SH-SY5Y (cell line): ENCODE measurements at regions not wholly inside any gene's neighbourhood (a gene's known extent, or its start where the extent isn't known, plus 50 kb on each side); places are given as distances from the start of the nearest gene placed in this dataset.
A peak's percentile ranks its signal among the peaks of the same experiment; 100 is the strongest.

ENCODE experiments used
- GATA2 ChIP-seq: IDR thresholded peaks from 2 replicates; pipeline ENCODE4 v1.6.1; 2011; ENCODE audit warnings: mild to moderate bottlenecking, low read depth, low read length
- GATA3 ChIP-seq: IDR thresholded peaks from 2 replicates; pipeline ENCODE4 v1.6.1; 2011; ENCODE audit warnings: low read depth, mild to moderate bottlenecking, low read length, moderate library complexity

GRCh38 chr11:131038597-131038996, 122.3 kb upstream of the SNX19 start:
- no peak for TF ChIP-seq GATA2
- no peak for TF ChIP-seq GATA3

DNA sequence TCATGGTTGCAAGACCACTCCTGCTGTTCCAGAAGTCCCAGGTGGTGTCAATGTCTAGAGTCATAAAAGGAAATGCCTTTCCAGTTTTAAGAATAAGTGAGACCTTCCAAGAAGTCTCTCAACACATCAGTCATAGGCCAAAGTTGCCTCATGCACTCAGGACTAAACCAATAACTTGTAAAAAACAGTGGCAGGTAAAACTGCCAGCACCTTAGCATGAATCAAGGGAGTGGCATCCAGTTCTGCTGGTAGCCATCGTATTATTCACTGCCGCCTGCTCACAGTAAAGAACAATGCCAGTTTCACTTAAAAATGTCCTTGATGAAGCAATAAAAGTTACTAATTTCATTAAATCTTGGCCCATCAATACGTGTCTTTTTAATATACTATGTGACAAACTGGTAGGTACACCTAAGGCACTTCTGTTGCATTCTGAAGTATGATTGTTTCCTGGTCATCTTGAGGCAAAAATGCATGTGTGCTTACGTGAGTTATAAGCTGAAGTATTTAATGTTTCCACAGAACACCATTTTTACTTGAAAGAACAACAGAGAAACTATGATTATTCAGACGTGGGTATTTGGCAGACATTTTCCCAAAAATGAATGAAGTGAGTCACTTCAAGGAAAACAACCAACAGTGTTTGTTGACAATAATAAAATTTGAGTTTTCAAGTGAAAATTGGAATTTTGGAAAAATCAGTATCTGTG, 125.2 kb upstream of the SNX19 start:
- TF ChIP-seq GATA2 (no peak), GATA3 (no peak)

DNA sequence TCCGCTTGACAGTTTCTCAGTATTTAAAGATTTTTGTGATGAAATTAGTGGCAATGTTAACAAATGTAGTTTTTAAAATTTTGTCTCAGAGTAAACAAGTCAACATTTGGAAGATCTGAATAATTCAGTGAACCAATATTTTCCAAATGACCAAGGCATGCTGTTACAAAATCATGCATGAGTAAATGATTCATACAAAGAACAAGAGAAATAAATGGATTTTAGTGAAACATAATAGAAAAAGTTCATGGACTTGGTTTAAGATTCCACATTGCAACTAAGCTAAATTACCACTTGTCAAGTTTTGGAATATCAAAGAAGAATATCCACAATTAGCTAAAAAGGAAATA, 125.7 kb upstream of the SNX19 start:
- TF ChIP-seq GATA2 (no peak), GATA3 (no peak)

GRCh38 chr11:131043251-131043650, 127.0 kb upstream of the SNX19 start:
- TF ChIP-seq GATA2 (no peak), GATA3 (no peak)

- no peak for TF ChIP-seq GATA3
- no peak for TF ChIP-seq GATA2
Measured at GRCh38 chr11:131044851-131045250, 128.6 kb upstream of the SNX19 start.

GRCh38 chr11:131052367-131052766, 136.1 kb upstream of the SNX19 start:
- TF ChIP-seq GATA3: no peak
- peak; percentile 14; the same call in 1 of the 2 replicates for TF ChIP-seq GATA2

GRCh38 chr11:131056036-131056435, 139.8 kb upstream of the SNX19 start:
- TF ChIP-seq GATA2 (no peak), GATA3 (no peak)

GRCh38 chr11:131063638-131064037, 147.4 kb upstream of the SNX19 start:
- TF ChIP-seq GATA2 (no peak), GATA3 (no peak)

GRCh38 chr11:131064373-131064991, 148.2 kb upstream of the SNX19 start:
- TF ChIP-seq GATA2 (no peak), GATA3 (no peak)

DNA sequence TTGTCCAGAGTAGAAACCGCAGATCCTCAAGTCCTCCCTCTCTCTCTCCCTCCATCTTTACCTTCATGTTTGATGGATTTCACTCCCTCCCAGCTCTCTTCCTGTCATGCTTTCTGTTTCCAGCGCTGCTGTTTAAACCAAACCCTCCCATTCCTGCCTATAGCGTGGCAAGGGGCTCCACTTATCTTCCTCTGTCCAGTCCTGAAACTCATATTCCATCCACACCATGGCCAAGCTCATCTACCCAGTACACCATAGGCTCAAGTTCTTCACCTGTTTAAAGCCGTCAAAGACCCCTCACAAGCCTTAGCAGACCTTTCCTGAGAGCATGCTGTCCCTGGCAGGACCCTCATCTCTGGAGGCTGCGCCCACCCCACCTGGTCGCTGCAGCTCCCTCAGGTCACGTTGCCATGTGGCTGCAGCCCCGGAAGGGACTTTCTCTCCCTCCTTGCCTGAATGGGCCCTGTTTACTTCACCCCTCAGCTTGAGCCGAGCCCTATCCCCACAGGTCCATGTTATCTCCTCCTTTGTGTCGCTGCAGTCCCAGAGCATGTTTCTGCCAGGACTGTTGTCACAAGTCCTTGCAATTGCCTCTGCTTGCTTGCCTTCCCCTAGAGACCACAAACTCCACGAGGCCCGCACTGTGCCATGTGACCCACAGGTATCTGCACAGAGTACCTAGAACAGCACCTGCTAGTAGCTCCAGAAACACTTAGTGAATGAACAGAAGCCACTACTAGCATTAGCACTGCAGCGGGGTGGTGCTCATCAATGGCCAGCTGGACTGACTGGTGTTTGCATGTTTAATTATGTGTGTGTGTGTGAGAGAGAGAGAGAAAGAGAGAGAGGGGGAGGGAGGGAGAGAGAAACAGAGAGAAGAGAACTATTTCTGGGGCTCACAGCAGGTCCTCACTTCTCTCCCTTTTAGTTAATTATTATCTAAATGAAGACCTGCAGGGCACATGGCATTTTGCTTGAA, 149.4 kb upstream of the SNX19 start:
- TF ChIP-seq GATA2 (no peak), GATA3 (no peak)

DNA sequence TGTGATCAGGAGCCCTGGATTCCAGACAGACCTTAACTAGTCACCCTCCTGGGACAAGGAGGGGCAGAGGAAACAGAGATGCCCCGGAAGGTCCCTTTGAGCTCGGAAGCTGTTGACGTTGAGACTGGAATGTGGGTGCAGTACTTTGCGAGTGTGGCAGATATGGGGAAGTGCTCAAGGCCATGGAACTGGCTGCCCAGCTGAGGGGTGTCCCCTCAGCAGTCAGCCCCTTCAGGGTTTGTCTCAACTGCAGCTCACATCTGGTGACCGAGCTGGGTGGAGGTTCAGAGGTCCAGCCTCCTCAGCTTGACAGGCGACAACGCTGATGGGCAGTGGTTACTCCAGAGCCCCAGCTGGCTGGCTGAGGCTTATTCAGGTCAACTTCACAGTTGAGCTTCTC, 150.3 kb upstream of the SNX19 start:
- TF ChIP-seq GATA3 (no peak), GATA2 (no peak)

- TF ChIP-seq GATA3 (no peak), GATA2 (no peak)
Measured at GRCh38 chr11:131070365-131070764, 154.1 kb upstream of the SNX19 start.

GRCh38 chr11:131073167-131073566, 156.9 kb upstream of the SNX19 start:
- TF ChIP-seq GATA2: no peak
- no peak for TF ChIP-seq GATA3

- TF ChIP-seq GATA3: no peak
- TF ChIP-seq GATA2: no peak
Measured at GRCh38 chr11:131074573-131074972, 158.3 kb upstream of the SNX19 start.

DNA sequence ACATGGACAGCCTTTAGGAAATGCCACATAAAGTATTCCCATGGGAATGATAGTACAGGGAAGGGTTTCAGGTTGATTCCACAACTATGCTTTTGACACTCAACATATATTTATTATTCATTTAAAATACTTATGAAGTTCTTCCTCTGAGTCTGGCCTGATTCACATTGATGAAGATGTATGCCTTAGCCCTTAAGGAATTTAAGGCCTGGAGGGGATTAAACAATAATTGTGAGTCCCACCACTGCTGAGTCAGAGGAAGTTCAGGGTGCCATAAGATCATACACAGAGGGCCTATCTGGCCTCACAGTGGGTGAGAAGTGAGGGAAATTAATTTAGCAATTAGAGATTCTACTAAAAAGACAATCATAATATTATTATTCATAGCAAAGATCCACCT, 161.1 kb upstream of the SNX19 start:
- no peak for TF ChIP-seq GATA2
- no peak for TF ChIP-seq GATA3

DNA sequence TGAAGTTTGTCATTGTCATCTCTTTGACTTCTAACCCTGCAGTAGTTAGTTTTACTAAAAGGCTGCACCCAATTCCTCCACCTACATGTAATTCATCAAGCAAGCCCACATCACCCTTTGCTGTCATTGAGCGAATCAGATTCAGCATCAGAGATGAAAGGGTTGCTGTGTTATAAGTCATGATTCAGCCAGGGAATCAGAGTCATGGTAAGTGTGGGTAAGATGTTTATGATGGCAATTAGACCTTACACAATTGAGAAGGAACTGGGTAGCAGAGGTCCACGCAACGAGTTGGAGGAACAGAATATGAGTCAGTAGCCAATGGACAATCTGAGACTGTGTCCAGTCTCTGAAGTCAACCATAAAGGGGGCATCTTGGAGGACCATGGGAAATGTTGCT, 162.8 kb upstream of the SNX19 start:
- no peak for TF ChIP-seq GATA2
- TF ChIP-seq GATA3: no peak

DNA sequence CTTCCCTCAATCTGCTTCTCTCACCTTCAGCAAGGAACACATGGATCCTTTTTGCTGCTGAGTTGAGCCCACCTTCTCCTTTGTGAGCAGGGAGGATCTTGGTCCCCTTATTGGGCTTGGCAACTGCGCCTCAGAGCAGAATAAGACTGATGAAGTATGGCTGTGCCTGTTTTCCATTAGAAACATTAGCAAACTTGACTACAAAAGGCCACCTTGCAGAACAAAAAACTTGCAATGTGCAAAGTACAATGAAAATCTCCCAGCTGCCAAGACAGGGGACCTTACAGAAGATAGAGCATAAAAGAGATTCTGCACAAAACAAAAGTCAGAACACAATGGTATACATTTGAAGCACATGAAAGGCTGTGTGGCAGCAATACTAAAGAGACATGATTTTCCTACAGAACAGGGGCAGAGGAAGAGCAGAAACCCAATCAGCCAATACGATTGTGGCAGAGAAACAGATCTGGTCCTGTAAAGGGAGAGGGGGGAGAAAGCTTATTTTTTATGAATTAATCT, 173.5 kb upstream of the SNX19 start:
- TF ChIP-seq GATA3 (no peak), GATA2 (no peak)
